ENCODE measurements at regions not wholly inside any gene's neighbourhood (a gene's known extent, or its start where the extent isn't known, plus 50 kb on each side); places are given as distances from the start of the nearest gene placed in this dataset.

DNA sequence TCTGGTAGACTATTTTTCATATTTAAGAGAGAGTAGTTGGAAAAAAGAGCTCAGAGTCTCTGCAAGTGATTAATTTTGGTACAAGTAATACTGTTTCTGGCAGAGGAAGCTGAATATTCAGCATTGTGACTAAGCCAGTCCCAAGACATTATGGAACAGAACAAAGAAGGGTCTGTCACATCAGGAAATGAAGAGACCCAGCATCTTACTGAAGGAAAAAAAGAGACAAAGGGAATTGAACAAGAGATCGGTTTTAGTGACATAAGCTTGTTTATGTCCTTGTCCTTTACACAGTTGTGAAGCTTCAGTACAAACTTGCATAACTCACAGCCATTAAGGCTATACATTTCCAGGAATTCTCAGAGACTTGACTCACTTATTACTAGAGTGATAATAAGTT is 568.5 kb upstream of the SLC8A1 start:
- no peak for DNase-seq (ENCODE audit: low read depth)
- TF ChIP-seq, protein P1, sequence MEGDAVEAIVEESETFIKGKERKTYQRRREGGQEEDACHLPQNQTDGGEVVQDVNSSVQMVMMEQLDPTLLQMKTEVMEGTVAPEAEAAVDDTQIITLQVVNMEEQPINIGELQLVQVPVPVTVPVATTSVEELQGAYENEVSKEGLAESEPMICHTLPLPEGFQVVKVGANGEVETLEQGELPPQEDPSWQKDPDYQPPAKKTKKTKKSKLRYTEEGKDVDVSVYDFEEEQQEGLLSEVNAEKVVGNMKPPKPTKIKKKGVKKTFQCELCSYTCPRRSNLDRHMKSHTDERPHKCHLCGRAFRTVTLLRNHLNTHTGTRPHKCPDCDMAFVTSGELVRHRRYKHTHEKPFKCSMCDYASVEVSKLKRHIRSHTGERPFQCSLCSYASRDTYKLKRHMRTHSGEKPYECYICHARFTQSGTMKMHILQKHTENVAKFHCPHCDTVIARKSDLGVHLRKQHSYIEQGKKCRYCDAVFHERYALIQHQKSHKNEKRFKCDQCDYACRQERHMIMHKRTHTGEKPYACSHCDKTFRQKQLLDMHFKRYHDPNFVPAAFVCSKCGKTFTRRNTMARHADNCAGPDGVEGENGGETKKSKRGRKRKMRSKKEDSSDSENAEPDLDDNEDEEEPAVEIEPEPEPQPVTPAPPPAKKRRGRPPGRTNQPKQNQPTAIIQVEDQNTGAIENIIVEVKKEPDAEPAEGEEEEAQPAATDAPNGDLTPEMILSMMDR (conservative IDR thresholded peaks at IDR 0.05; ENCODE audit: low read depth, low read length) = no peak
- no peak overlapping the region for H3K4me3 ChIP-seq (ENCODE audit: low read depth, low read length)

DNA sequence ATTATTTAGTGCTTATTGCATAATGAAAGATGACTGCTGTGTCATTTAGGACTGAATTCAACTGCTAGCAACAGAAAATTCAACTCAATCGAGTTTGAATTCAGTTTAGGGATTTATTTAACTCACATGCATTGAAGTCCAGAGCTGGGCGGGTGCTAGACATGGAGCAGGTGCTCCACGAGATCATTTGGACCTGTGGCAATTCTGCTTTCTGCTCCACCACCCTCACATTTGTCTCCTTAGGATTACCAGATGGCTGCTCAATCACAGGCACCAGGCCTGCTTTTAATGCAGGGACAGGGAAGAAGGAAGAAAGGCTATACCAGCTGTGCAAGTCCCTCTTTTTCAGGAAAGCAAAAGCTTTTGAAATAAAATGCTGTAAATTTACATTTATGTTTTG is 572.9 kb upstream of the SLC8A1 start:
- TF ChIP-seq, protein P1 (conservative IDR thresholded peaks at IDR 0.05; ENCODE audit: low read depth, low read length) = no peak
- DNase-seq (ENCODE audit: low read depth) = no peak

DNA sequence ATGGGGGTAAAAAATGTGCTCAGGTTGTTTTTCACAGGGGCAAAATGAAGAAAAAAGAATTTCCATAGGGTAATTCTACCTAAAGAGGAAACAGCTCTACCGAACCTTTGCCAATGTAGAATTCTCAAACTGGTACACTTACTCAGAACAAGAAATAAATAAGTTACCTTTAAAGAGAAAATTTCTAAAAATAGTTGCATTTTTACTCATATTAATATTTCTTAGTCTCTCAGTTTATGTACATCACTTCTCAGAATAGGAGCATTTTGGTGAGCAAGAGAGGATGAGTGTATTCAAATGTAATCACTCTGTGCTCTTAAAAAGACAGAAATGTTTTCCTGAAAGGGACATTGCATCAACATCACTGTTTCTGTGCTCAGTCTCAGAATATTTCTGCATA is 574.7 kb upstream of the SLC8A1 start:
- H3K4me3 ChIP-seq (ENCODE audit: low read depth, low read length) = no peak overlapping the region
- TF ChIP-seq, protein P1 (conservative IDR thresholded peaks at IDR 0.05; ENCODE audit: low read depth, low read length) = no peak
- DNase-seq (ENCODE audit: low read depth) = no peak

More for the DNA sequence above, 572.9 kb upstream of the SLC8A1 start:
- no peak overlapping the region for H3K4me3 ChIP-seq (ENCODE audit: low read depth, low read length)

DNA sequence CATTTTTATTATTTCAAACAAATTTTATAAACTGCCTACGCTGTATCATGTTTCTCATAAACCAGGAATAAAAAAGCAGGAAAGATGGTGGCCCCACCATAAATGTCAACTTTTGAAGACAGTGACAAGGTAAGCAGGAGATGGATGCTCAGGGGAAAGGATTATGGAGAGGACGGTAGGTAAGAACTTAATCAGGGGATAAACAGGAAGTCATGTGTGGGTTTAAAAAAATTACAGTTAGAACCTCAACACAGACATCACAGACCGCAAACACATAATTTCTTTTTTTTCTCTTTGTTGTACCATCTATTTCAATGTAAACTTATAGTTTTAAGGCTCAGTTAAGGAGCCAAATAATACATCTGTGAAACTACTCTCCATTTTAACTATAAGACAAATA is 575.2 kb upstream of the SLC8A1 start:
- H3K4me3 ChIP-seq (ENCODE audit: low read depth, low read length) = no peak overlapping the region
- TF ChIP-seq, protein P1 (conservative IDR thresholded peaks at IDR 0.05; ENCODE audit: low read depth, low read length) = no peak
- no peak for DNase-seq (ENCODE audit: low read depth)

DNA sequence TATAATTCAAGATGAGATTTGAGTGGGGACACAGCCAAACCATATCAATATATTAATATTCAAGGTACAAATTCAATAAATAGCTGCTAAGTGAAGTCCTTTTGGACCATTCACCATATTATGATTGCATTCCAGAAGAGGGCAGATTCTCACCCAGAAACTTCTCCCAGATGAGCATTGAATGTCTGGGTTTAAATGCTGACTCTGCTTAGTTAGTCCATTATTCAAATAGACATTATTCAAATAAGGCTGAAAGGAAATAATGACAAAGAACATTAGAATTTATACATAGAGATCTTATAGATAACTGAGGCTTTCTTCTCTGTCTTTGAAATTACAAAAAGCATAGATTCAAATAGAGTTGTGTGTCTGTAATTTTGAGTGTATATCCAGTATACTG is 579.4 kb upstream of the SLC8A1 start:
- TF ChIP-seq, protein P1 (conservative IDR thresholded peaks at IDR 0.05; ENCODE audit: low read depth, low read length) = no peak
- H3K4me3 ChIP-seq (ENCODE audit: low read depth, low read length) = no peak overlapping the region
- no peak for DNase-seq (ENCODE audit: low read depth)

DNA sequence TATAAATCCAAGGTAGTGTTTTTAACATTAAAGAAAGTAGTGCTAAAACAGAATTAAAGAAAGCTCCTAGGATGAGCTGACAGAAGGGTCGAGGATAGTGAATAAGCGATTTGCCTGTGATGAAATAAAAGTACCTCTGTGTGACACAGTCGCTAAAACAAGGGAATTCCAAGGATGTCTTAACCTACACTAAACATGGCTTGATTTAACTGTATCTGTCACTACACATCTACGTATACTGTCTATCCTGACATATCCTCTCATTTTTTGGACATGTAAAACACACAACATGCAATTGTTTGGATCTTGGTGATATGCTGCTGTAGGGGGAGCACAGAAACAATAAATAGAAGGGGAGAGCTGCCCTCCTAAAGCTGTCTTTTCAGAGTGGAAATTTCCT is 580.8 kb upstream of the SLC8A1 start:
- no peak for DNase-seq (ENCODE audit: low read depth)
- no peak overlapping the region for H3K4me3 ChIP-seq (ENCODE audit: low read depth, low read length)
- TF ChIP-seq, protein P1 (conservative IDR thresholded peaks at IDR 0.05; ENCODE audit: low read depth, low read length) = no peak

DNA sequence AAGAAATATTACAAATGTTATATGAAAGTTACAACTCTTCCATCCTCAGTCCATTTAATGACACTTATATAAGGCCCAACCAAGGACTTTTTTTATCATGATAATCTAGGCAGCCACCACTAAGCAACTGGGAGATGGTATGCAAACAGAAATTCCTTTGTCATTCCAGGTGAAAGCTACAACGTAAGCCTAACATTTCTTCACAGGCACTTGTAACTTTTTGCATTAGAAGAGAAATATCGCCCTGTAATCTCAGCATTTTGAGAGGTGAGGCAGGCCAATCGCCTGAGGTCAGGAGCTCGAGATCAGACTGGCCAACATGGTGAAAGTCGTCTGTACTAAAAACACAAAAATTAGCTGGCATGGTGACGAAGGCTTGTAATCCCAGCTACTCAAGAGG is 581.2 kb upstream of the SLC8A1 start:
- no peak overlapping the region for H3K4me3 ChIP-seq (ENCODE audit: low read depth, low read length)
- TF ChIP-seq, protein P1 (conservative IDR thresholded peaks at IDR 0.05; ENCODE audit: low read depth, low read length) = no peak
- no peak for DNase-seq (ENCODE audit: low read depth)

Data from epithelial cell of proximal tubule (primary cell).